NB4 (cell line): ENCODE measurements at regions not wholly inside any gene's neighbourhood (a gene's known extent, or its start where the extent isn't known, plus 50 kb on each side); places are given as distances from the start of the nearest gene placed in this dataset.

Experiments
- CTCF ChIP-seq: IDR thresholded peaks from one replicate; pipeline ENCODE4 v1.5.1; 2012; ENCODE audit warnings: low read depth, low read length
- POLR2A ChIP-seq: IDR thresholded peaks from 2 replicates; pipeline ENCODE4 v1.6.1; 2011; ENCODE audit warnings: mild to moderate bottlenecking; ENCODE audit not compliant: insufficient read length; ENCODE audit errors: extremely low read depth

- TF ChIP-seq POLR2A: no peak
- no peak for TF ChIP-seq CTCF
Observed at GRCh38 chr4:38387819-38388218, 276.2 kb upstream of the KLF3 start.
